H9 (cell line): ENCODE measurements at regions not wholly inside any gene's neighbourhood (a gene's known extent, or its start where the extent isn't known, plus 50 kb on each side); places are given as distances from the start of the nearest gene placed in this dataset.
"Not testable (repeated sequence)": the region's sequence is repeated elsewhere in the genome, so short reads cannot be mapped to it uniquely, and the experiment has no call there.

Source experiments
- DNase-seq: peaks from one replicate; pipeline ENCODE4 v3.0.0-alpha.2; 2017
- H2AFZ ChIP-seq: one replicate; pipeline ENCODE4 v1.6.1; 2013; ENCODE audit warnings: mild to moderate bottlenecking, low read length, control low read depth, moderate library complexity
- H2AK5ac ChIP-seq: 2 replicates; pipeline ENCODE4 v1.6.1; 2013; ENCODE audit warnings: low read length, control low read depth, mixed read lengths; ENCODE audit not compliant: insufficient read length
- H2BK120ac ChIP-seq: one replicate; pipeline ENCODE4 v1.6.1; 2013; ENCODE audit warnings: low read depth, mild to moderate bottlenecking, low read length, control low read depth, inconsistent platforms; ENCODE audit not compliant: poor library complexity, severe bottlenecking
- H2BK12ac ChIP-seq: 2 replicates; pipeline ENCODE4 v1.6.1; 2013; ENCODE audit warnings: low read length, control low read depth, mixed read lengths, low read depth; ENCODE audit not compliant: insufficient read length
- H2BK15ac ChIP-seq: 2 replicates; pipeline ENCODE4 v1.6.1; 2013; ENCODE audit warnings: low read depth, low read length, control low read depth
- H2BK20ac ChIP-seq: one replicate; pipeline ENCODE4 v1.6.1; 2013; ENCODE audit warnings: low read depth, mild to moderate bottlenecking, low read length, control low read depth, inconsistent platforms; ENCODE audit not compliant: poor library complexity, severe bottlenecking
- H2BK5ac ChIP-seq: 2 replicates; pipeline ENCODE4 v1.6.1; 2013; ENCODE audit warnings: low read length, control low read depth, mixed read lengths; ENCODE audit not compliant: insufficient read length
- H3K14ac ChIP-seq: 2 replicates; pipeline ENCODE4 v1.6.1; 2013; ENCODE audit warnings: low read length, control low read depth; ENCODE audit not compliant: insufficient read depth
- H3K18ac ChIP-seq: 2 replicates; pipeline ENCODE4 v1.6.1; 2013; ENCODE audit warnings: low read depth, mild to moderate bottlenecking, mixed read lengths, low read length, control low read depth; ENCODE audit not compliant: insufficient read length
- H3K23ac ChIP-seq: 2 replicates; pipeline ENCODE4 v1.6.1; 2013; ENCODE audit warnings: low read length, control low read depth, mixed read lengths, low read depth; ENCODE audit not compliant: insufficient read length
- H3K23me2 ChIP-seq: 2 replicates; pipeline ENCODE4 v1.6.1; 2013; ENCODE audit warnings: low read depth, mild to moderate bottlenecking, mixed read lengths, low read length, control low read depth; ENCODE audit not compliant: insufficient read length, poor library complexity, severe bottlenecking
- H3K27ac ChIP-seq: 2 replicates; pipeline ENCODE4 v1.5.1; 2013; ENCODE audit warnings: low read length, control low read depth, mixed read lengths, low read depth; ENCODE audit not compliant: insufficient read length
- H3K27me3 ChIP-seq: 2 replicates; pipeline ENCODE4 v1.6.1; 2013; ENCODE audit warnings: low read length, control low read depth, inconsistent platforms; ENCODE audit not compliant: insufficient read depth
- H3K4ac ChIP-seq: 2 replicates; pipeline ENCODE4 v1.6.1; 2013; ENCODE audit warnings: low read depth, mild to moderate bottlenecking, control low read depth, inconsistent platforms, low read length, moderate library complexity
- H3K4me1 ChIP-seq: 2 replicates; pipeline ENCODE4 v1.6.1; 2013; ENCODE audit warnings: low read length, control low read depth, inconsistent platforms; ENCODE audit not compliant: insufficient read depth
- H3K4me2 ChIP-seq: 2 replicates; pipeline ENCODE4 v1.6.1; 2013; ENCODE audit warnings: low read length, control low read depth, mixed read lengths; ENCODE audit not compliant: insufficient read length, insufficient read depth
- H3K56ac ChIP-seq: 2 replicates; pipeline ENCODE4 v1.6.1; 2013; ENCODE audit warnings: low read depth, mild to moderate bottlenecking, mixed read lengths, low read length, control low read depth; ENCODE audit not compliant: insufficient read length
- H3K79me1 ChIP-seq: 2 replicates; pipeline ENCODE4 v1.6.1; 2013; ENCODE audit warnings: low read depth, mild to moderate bottlenecking, moderate library complexity, low read length, control low read depth, inconsistent platforms; ENCODE audit not compliant: insufficient read depth, poor library complexity, severe bottlenecking
- H3K79me2 ChIP-seq: 2 replicates; pipeline ENCODE4 v1.6.1; 2013; ENCODE audit warnings: low read length, control low read depth, inconsistent platforms; ENCODE audit not compliant: insufficient read depth
- H3K9ac ChIP-seq: 2 replicates; pipeline ENCODE4 v1.6.1; 2013; ENCODE audit warnings: low read length, control low read depth, mixed read lengths; ENCODE audit not compliant: insufficient read length; ENCODE audit errors: extremely low read depth
- H3K9me3 ChIP-seq: one replicate; pipeline ENCODE4 v1.6.1; 2013; ENCODE audit warnings: low read depth, low read length, inconsistent platforms; ENCODE audit not compliant: control insufficient read depth
- H3T11ph ChIP-seq: one replicate; pipeline ENCODE4 v1.6.1; 2013; ENCODE audit warnings: mild to moderate bottlenecking, low read length, control low read depth, inconsistent platforms
- H4K20me1 ChIP-seq: one replicate; pipeline ENCODE4 v1.6.1; 2013; ENCODE audit not compliant: control insufficient read depth, insufficient read length, insufficient read depth
- H4K5ac ChIP-seq: 2 replicates; pipeline ENCODE4 v1.6.1; 2013; ENCODE audit warnings: low read depth, mild to moderate bottlenecking, mixed read lengths, low read length, control low read depth; ENCODE audit not compliant: insufficient read length
- H4K8ac ChIP-seq: replicated peaks from 2 replicates; pipeline ENCODE4 v1.6.1; 2013; ENCODE audit warnings: low read length, control low read depth, mixed read lengths, low read depth; ENCODE audit not compliant: insufficient read length
- H4K91ac ChIP-seq: 2 replicates; pipeline ENCODE4 v1.6.1; 2013; ENCODE audit warnings: low read depth, mild to moderate bottlenecking, moderate library complexity, mixed read lengths, low read length, control low read depth; ENCODE audit not compliant: insufficient read length
- H3K27ac Mint-ChIP-seq, 3 experiments: 2 replicates in 2 of 3; 3 replicates in 1 of 3; pipeline ENCODE4 v1.8.0; 2020 to 2021; ENCODE audit warnings: mixed read lengths in 3 of 3, mild to moderate bottlenecking in 1 of 3, moderate library complexity in 1 of 3
- H3K27me3 Mint-ChIP-seq: 2 replicates; pipeline ENCODE4 v1.8.0; 2021; ENCODE audit warnings: low read depth, mild to moderate bottlenecking, moderate library complexity, mixed read lengths
- H3K36me3 Mint-ChIP-seq, 3 experiments: 2 replicates in 2 of 3; 3 replicates in 1 of 3; pipeline ENCODE4 v1.8.0; 2020 to 2021; ENCODE audit warnings: low read depth in 3 of 3, mixed read lengths in 3 of 3; ENCODE audit not compliant: insufficient read depth in 1 of 3
- H3K4me1 Mint-ChIP-seq, 2 experiments: 2 replicates each; pipeline ENCODE4 v1.8.0; 2020; ENCODE audit warnings: mixed read lengths in 2 of 2
- H3K4me3 Mint-ChIP-seq, 2 experiments: 2 replicates in 1 of 2; 3 replicates in 1 of 2; pipeline ENCODE4 v1.8.0; 2020 to 2021; ENCODE audit warnings: mild to moderate bottlenecking in 2 of 2, mixed read lengths in 2 of 2, moderate library complexity in 1 of 2
- H3K9me3 Mint-ChIP-seq, 2 experiments: 2 replicates in 1 of 2; 3 replicates in 1 of 2; pipeline ENCODE4 v1.8.0; 2020; ENCODE audit warnings: mild to moderate bottlenecking in 2 of 2, mixed read lengths in 2 of 2, moderate library complexity in 1 of 2
- WGBS: extraction: QIAGEN DNeasy Blood & Tissue Kit; methylation state at CpG from one replicate; pipeline ENCODE4 v1.1.7; 2013; ENCODE audit warnings: missing lambda C conversion rate, low lambda C conversion rate, mixed read lengths; ENCODE audit not compliant: insufficient read length; ENCODE audit errors: extremely low coverage; 5-methylcytosine and 5-hydroxymethylcytosine counted together
- TF ChIP-seq, protein P1 (sequence below): fragments of 200-600 bp; sonication (generic); conservative IDR thresholded peaks from 3 replicates; pipeline ENCODE4 v1.8.0; 2021; ENCODE audit warnings: antibody characterized with exemption, mild to moderate bottlenecking

- Mint-ChIP-seq H3K9me3 (no peaks in the 10 kb centered on the region), H3K27me3 (no peaks in the 10 kb centered on the region), H3K36me3 (no peaks in the 10 kb centered on the region), H3K27ac (no peak overlapping the region), H3K4me3 (no peak overlapping the region), H3K4me1 (no peaks in the 10 kb centered on the region; a peak in 1 of 4 replicates)
- TF ChIP-seq, protein P1, sequence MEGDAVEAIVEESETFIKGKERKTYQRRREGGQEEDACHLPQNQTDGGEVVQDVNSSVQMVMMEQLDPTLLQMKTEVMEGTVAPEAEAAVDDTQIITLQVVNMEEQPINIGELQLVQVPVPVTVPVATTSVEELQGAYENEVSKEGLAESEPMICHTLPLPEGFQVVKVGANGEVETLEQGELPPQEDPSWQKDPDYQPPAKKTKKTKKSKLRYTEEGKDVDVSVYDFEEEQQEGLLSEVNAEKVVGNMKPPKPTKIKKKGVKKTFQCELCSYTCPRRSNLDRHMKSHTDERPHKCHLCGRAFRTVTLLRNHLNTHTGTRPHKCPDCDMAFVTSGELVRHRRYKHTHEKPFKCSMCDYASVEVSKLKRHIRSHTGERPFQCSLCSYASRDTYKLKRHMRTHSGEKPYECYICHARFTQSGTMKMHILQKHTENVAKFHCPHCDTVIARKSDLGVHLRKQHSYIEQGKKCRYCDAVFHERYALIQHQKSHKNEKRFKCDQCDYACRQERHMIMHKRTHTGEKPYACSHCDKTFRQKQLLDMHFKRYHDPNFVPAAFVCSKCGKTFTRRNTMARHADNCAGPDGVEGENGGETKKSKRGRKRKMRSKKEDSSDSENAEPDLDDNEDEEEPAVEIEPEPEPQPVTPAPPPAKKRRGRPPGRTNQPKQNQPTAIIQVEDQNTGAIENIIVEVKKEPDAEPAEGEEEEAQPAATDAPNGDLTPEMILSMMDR: no peak
- no peaks in the 10 kb centered on the region for H3K79me2 ChIP-seq
- H2BK120ac ChIP-seq: no peak overlapping the region
- no peaks in the 10 kb centered on the region for H3K9me3 ChIP-seq
- no peak overlapping the region for H4K91ac ChIP-seq
- no peak overlapping the region for H3K56ac ChIP-seq
- H2AFZ ChIP-seq: no peak overlapping the region
- no peak overlapping the region for H3T11ph ChIP-seq
- no peak overlapping the region for H2BK15ac ChIP-seq
- no peak overlapping the region for H2BK12ac ChIP-seq
- no peak overlapping the region for H4K8ac ChIP-seq
- no peak overlapping the region for H4K5ac ChIP-seq
- H2AK5ac ChIP-seq: no peak overlapping the region
- DNase-seq: no peak
- no peak overlapping the region for H3K4me2 ChIP-seq
- no peaks in the 10 kb centered on the region for H3K23me2 ChIP-seq
- no peaks in the 10 kb centered on the region for H3K4me1 ChIP-seq
- H3K18ac ChIP-seq: no peak overlapping the region
- no peak overlapping the region for H3K23ac ChIP-seq
- no peak overlapping the region for H3K4ac ChIP-seq
- no peak overlapping the region for H3K9ac ChIP-seq
- no peak overlapping the region for H3K27ac ChIP-seq
- no peak overlapping the region for H3K14ac ChIP-seq
- no CpG with 5 or more reads among the region's 2 CpGs for WGBS
- H3K79me1 ChIP-seq: no peaks in the 10 kb centered on the region
- H3K27me3 ChIP-seq: no peaks in the 10 kb centered on the region
- H4K20me1 ChIP-seq: no peaks in the 10 kb centered on the region
- no peak overlapping the region for H2BK20ac ChIP-seq
- no peak overlapping the region for H2BK5ac ChIP-seq
These were observed 286.4 kb upstream of the AMIGO2 start for GRCh38 chr12:47366157-47366556.

DNA sequence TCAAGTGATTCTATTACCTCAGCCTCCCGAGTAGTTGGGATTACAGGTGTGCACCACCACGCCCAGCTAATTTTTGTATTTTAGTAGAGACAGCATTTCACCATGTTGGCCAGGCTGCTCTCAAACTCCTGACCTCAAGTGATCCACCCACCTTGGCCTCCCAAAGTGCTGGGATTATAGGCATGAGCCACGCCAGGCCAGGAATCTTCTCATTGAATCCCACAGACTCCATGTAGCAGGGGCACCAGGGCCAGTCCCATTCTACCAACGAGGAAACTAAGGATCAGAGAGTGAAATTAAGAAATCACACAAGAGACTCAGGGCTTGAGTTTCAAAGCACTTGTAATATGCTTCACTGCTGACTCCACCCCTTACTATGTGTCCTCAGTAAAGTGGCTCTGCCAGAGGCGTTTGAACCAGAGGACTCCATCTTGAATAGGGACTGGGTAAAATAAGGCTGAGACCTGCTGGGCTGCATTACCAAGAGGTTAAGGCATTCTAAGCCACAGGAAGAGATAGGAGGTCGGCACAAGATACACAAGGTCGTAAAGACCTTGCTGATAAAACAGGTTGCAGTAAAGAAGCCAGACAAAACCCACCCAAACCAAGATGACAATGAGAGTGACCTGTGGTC lies 285.8 kb upstream of the AMIGO2 start:
- H3T11ph ChIP-seq, H3K9me3 Mint-ChIP-seq, H3K23ac ChIP-seq, H4K91ac ChIP-seq, H3K14ac ChIP-seq, H3K23me2 ChIP-seq, H4K20me1 ChIP-seq, H3K27me3 Mint-ChIP-seq, H3K79me1 ChIP-seq, H2BK15ac ChIP-seq, H3K27me3 ChIP-seq, DNase-seq, H3K4me2 ChIP-seq, H2BK120ac ChIP-seq, H2BK20ac ChIP-seq, H2BK5ac ChIP-seq, H3K18ac ChIP-seq, H3K56ac ChIP-seq, H3K9me3 ChIP-seq, H2AFZ ChIP-seq, H2BK12ac ChIP-seq, H3K4ac ChIP-seq, H3K27ac ChIP-seq, H2AK5ac ChIP-seq, H3K4me1 ChIP-seq, H3K36me3 Mint-ChIP-seq, H3K4me3 Mint-ChIP-seq, H3K9ac ChIP-seq, H4K8ac ChIP-seq, H4K5ac ChIP-seq, H3K4me1 Mint-ChIP-seq, H3K79me2 ChIP-seq: not testable (repeated sequence)
- peak overlapping the region in 1 of 3 experiments; percentile 65; a peak in 2 of 7 replicates for H3K27ac Mint-ChIP-seq
- WGBS: no CpG with 5 or more reads among the region's 7 CpGs
